CD4-positive, alpha-beta T cell treated with Interleukin-15 for 1 hour (primary cell): ENCODE measurements at regions not wholly inside any gene's neighbourhood (a gene's known extent, or its start where the extent isn't known, plus 50 kb on each side); places are given as distances from the start of the nearest gene placed in this dataset.

ENCODE experiments used
- DNase-seq: peaks from one replicate; pipeline ENCODE4 v3.0.0-alpha.2; 2020

DNA sequence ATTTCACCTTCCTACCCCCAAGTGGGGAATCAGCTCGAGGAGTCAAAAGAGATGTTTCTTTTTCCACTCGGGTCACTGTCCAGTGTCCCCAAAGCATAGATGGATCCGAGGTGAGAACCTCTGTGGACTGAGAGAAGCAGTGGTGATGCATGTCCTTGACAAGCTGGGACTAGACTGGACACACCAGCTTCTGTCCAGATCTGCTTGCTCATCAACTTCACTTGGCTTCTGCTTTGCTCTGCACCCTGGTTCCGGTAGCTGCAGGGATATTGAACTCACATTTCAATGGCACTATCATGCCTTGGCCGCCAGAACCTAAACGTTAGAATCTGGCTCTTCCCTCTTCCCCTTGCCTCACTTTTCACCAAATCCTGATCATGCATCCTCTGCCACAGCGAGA, 50.3 kb upstream of the CXCL12 start:
- DNase-seq: no peak

DNA sequence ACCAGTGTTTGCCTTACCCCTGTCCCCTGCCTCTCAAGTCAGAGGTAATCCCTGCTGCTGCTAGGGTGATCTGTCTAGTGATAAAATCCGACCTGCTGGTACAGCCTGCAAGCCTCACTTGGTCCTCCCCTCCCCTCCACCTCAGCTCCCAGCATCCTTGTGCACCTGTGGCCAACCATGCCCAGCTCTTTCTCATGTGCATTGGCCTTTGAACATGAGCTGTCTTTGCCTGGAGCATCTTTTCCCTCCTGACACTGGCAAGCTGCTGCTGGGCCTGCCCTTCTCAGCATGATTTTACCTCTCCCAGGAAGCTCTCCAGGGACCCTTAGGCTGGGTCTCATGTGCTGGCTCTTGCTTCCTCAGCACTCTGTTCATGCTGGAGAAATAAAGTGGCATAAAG, 51.3 kb upstream of the CXCL12 start:
- no peak for DNase-seq

DNA sequence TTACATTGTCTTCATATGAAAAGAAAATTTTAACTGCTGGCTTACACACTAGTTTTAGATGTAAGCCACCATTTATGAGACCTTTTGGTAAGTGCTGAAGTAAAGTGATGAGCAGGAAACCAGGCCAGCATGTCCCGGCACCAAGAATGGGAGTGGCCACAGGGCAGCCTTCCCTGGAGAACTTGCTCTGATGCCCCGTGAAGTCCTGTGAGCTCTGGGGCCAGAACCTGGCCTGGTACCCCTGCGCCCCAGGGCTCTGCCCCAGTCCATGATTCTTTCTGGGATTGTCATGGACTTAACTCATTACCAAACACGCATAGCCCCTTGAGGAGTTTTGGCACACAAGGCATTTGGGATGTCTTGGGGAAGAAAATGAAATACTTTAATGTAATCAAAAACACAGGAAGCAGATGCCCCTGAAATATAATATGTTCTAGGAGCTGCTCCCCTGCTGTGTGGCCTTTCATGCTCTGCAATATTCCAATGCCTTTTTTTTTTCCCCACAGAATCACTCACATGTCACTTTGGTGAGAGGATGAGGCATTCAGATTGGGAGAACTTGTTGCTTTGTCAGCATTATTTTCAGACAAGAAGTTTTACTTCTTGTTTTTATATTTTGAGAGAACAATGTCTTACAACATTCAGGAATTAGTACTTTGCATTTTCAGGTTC, 53.1 kb upstream of the CXCL12 start:
- DNase-seq: no peak

DNA sequence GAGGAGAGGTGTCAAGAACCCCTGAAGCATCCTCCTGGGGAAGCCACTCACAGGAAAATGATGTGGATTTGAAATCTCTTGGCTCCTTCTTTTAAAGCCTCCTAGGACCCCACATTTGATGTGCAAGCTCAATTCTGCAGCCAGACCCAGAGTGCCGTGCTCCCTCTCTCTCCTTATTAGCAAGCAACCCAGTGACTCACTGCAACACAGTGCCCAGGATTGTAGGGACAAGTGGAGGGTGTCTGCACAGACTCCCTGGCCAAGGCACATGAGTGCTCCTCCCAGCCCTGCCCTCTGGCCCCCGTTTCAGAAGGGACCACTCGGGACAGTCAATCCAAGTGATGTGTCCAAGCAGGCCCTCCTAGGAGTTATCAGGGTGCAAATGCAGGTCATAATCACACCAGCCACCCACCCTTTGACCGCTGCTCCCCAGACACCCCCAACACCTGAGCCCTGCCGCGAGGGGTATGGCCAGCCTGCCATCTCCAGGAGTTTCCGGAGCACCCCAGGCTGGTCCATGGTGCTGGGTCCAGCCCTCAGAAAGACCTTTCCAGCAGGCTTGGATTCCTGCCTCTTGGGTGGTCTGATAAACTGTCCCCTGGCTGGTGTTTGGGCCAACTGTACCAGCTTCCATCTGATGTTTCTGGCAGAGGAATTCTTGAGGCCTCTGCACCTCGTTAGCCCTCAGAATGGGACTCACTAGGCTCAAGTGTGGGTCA, 54.5 kb upstream of the CXCL12 start:
- no peak for DNase-seq

DNA sequence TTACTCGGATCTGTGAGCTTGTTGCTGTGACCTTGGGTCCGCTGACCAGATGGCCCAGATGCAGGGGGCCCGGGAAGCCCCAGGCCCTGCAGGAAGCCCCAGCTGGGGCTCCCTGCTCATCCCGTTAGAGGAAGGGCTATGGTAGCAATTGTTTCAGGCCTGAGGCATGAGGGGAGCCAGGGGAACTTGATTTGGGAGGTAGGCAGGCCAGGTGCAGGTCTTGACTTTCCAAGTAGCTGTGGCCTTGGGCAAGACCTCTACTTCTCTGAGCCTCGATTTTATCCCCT, 55.0 kb upstream of the CXCL12 start:
- DNase-seq: no peak

- DNase-seq: no peak
Measured at GRCh38 chr10:44457259-44457658, 72.4 kb upstream of the CXCL12 start.

- DNase-seq: no peak
Measured at GRCh38 chr10:44458671-44459413, 73.9 kb upstream of the CXCL12 start.

DNA sequence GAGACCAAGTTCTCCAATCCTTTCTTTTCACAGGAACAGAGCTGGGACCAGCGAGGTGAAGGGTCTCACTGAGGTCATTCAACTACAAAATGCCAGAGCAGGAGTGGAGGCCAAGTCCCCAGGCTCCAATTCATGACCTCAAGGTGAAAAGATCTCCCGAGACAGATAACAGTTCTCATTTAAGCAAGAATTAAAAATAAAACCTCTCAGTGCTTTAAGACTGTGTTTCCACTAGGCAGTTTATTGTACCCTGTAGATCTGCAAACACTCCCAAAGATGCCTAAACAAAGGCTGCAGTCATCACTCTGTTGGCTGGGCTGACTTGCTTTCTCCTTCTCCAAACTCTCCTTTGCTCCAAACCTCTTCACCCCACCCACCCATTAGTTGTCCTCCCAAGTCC, 74.8 kb upstream of the CXCL12 start:
- no peak for DNase-seq

DNA sequence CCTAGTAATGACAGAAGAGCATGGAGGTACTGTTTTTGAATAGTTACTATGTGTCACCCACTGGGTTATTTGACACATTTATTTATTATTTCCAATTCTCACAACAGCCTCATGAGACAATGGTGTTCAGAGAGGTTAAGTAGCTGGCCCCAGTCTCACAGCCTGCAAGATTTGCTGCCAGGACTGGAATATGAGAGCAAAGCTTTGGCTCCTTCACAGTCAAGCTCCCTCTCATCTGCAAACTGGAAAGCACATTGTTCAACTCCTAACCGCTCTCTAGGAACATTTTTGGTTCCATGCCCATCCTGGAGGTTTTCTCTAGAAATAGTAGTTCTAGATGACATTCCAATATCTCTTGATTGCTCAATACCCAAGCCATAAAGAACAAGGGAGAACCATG, 75.5 kb upstream of the CXCL12 start:
- no peak for DNase-seq

DNA sequence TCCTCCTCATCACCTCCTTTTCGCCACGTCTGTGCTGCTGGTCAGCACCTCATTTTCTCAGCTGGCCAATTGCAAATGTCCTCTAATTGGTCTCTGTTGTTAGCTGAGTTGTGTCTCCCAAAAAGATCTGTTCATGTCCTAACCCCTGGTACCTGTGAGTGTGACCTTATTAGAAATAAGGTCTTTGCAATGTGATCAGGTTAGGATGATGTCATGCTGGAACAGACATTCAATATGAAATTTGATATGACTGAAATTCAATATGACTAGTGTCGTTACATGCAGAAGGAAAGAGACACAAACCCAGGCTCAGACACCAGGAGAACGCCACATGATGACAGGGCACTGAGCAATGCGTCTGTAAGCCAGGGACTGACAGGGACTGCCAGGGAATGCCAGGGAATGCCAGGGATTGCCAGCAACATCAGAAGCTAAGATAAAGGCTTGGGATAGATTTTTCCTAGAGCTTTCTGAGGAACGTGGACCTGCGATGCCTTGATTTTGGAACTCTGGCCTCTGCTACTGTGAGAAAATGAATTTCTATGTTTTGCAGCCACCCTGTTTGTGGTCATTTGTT, 77.5 kb upstream of the CXCL12 start:
- DNase-seq: no peak

- no peak for DNase-seq
Measured at GRCh38 chr10:44463511-44464121, 78.7 kb upstream of the CXCL12 start.

GRCh38 chr10:44464503-44464902, 79.6 kb upstream of the CXCL12 start:
- DNase-seq: no peak

DNA sequence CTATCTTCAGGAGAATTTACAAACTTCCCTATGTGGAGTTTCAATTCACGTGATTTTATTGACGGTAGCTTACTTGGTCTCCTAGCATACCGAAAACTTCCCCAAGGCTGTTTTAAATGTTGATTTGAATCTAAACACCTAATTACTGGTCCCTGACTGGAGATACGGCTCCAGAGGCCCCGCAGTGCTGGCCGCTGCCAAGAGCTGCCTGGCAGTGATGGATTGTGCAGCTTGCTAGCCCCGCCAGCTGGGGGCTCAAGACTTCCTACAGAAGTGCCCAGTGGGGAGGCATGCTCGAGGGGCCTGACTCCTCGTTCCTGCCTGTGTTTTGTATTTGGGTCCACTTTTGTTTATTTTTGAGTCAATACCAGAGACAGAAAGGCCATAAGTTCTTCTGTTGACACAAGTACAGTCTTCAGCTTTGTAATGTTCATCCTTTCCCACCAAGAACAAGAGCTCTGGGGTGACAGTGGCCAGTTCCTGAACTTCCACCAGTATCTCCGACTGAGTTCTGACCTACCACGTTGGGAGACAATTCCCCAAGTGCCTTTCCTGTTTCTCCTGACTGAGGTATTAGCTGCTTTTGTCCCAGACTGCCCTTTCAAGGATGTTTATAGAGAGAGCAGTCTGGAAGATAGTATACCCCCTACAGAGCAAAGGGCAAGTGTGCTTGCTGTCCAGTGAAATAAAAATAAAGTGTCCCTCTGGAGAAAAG, 80.7 kb upstream of the CXCL12 start:
- no peak for DNase-seq

- no peak for DNase-seq
Measured at GRCh38 chr10:44466236-44466635, 81.3 kb upstream of the CXCL12 start.

DNA sequence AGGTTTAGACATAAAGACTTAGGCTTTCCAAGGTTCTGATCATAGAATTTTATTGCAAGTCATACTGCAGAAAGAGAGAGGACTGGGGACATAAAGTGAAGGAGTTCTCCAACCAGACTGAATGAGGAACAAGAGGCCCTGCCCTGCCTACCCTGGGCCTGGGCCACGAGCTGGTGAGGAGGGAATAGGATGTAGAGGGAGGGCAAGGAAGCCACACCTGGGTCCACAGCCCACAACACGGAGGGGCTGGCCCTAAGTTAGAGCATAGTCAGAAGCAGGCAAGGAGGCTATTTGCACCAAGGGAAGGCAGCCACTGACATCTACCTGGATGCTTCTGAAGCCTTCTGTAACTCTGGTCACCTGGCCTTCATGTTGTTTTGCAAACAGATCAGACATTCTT, 82.2 kb upstream of the CXCL12 start:
- DNase-seq: no peak

GRCh38 chr10:44467900-44468299, 83.0 kb upstream of the CXCL12 start:
- DNase-seq: no peak

GRCh38 chr10:44468525-44468924, 83.6 kb upstream of the CXCL12 start:
- no peak for DNase-seq

DNA sequence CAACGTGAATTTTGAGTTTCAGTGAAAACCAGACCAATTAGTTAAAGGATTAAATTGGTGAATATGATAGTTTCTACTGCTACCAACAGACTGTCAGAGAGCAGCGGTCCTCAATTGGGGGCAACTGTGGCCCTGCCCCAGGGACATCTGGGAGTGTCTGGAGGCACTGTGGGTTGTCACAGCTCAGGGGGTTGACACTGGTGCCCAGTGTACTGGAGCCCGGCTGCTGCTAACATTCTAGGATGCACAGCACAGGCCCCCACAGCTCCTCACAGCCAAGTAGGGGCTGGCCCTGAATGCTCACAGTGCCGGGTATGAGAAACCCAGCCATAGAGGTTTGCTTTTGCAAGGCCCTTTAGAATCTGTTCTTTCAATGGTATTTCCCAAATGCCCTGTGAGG, 84.1 kb upstream of the CXCL12 start:
- DNase-seq: no peak

GRCh38 chr10:44470784-44471183, 85.9 kb upstream of the CXCL12 start:
- no peak for DNase-seq

DNA sequence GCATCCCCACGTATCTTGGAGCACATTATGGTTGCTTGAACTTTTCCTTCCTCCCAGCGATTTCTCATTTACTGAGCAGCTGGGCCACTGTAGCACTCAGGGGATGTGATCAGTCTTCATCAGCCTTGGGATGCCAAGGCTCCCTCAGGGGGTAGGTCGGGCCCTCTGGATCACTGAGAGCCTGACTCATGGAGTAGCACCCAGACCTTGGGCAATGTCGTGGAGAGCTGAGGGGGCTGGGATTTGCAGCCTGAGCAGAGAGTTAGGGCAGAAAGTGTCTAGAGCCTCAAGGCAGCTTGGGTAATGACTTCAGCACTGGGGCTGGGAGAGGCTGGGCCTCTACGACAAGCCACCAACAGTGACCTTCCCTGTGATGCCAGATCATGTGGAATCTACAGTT, 86.5 kb upstream of the CXCL12 start:
- DNase-seq: no peak

DNA sequence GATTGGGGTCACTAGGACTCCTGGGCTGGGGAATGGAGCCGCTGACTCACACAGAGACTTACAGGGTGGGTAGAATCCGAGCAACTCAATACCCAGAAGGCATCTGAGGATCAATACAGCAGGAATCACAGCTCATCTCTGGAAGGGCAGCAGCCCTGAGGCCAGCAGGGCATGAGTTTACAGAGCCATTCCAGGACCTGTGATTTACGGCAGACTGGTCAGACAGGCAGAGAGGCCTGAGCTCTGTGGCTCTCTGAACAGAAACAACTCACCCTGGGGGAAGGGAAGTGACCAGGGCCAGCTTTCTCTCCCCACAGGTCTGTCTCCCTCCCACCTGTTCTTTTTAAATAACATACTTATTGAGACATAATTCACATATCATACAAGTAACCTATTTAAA, 88.2 kb upstream of the CXCL12 start:
- DNase-seq: no peak

- DNase-seq: no peak
Measured at GRCh38 chr10:44476409-44477045, 91.6 kb upstream of the CXCL12 start.

DNA sequence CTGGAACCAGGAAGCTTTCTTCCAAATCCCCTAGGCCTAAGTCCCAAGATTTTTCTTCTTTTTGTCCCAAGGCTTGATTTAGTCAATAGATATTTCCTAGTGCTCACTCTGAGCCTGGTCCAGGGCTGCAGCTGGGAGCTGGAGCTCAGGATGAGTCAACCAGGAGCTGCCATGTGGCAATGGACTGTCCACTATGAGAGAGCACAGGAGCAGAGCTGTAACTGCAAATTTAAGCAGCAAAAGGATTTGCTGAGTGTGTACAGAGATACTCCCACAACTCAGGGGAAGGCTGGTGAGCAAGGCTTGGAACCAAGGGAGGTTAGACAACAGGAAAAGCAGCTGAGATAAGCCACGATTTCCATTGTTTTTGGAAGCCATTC, 92.1 kb upstream of the CXCL12 start:
- DNase-seq: no peak
